ENCODE measurements at regions not wholly inside any gene's neighbourhood (a gene's known extent, or its start where the extent isn't known, plus 50 kb on each side); places are given as distances from the start of the nearest gene placed in this dataset.
A peak's percentile ranks its signal among the peaks of the same experiment; 100 is the strongest.
"Not testable (repeated sequence)": the region's sequence is repeated elsewhere in the genome, so short reads cannot be mapped to it uniquely, and the experiment has no call there.

- Histone ChIP-seq H3K4me3 (ENCODE audit: low read depth, low read length) (no peak overlapping the region), H3K9me3 (ENCODE audit: control insufficient read depth, insufficient read depth, low read length) (peaks cover 19% of the 10 kb centered on the region), H3K9ac (ENCODE audit: low read depth, low read length) (no peak overlapping the region), H3K27me3 (ENCODE audit: control insufficient read depth, insufficient read depth, low read length) (no peaks in the 10 kb centered on the region), H3K4me1 (ENCODE audit: control insufficient read depth, insufficient read depth, low read length) (no peaks in the 10 kb centered on the region), H3K27ac (ENCODE audit: low read depth, low read length) (no peak overlapping the region), H3K36me3 (ENCODE audit: control insufficient read depth, insufficient read depth, low read length) (no peaks in the 10 kb centered on the region)
Observed at GRCh38 chr2:187638840-187639239, 84.6 kb upstream of the TFPI start.

- Histone ChIP-seq H3K36me3 (ENCODE audit: control insufficient read depth, insufficient read depth, low read length) (no peaks in the 10 kb centered on the region), H3K4me1 (ENCODE audit: control insufficient read depth, insufficient read depth, low read length) (no peaks in the 10 kb centered on the region), H3K9me3 (ENCODE audit: control insufficient read depth, insufficient read depth, low read length) (peaks cover 13% of the 10 kb centered on the region), H3K9ac (ENCODE audit: low read depth, low read length) (no peak overlapping the region), H3K27me3 (ENCODE audit: control insufficient read depth, insufficient read depth, low read length) (no peaks in the 10 kb centered on the region), H3K4me3 (ENCODE audit: low read depth, low read length) (no peak overlapping the region), H3K27ac (ENCODE audit: low read depth, low read length) (no peak overlapping the region)
Observed at GRCh38 chr2:187640926-187641510, 86.8 kb upstream of the TFPI start.

GRCh38 chr2:187642498-187642897 lies 88.3 kb upstream of the TFPI start:
- Histone ChIP-seq H3K9me3 (ENCODE audit: control insufficient read depth, insufficient read depth, low read length) (peaks cover 10% of the 10 kb centered on the region), H3K9ac (ENCODE audit: low read depth, low read length) (no peak overlapping the region), H3K27ac (ENCODE audit: low read depth, low read length) (no peak overlapping the region), H3K36me3 (ENCODE audit: control insufficient read depth, insufficient read depth, low read length) (no peaks in the 10 kb centered on the region), H3K27me3 (ENCODE audit: control insufficient read depth, insufficient read depth, low read length) (no peaks in the 10 kb centered on the region), H3K4me1 (ENCODE audit: control insufficient read depth, insufficient read depth, low read length) (no peaks in the 10 kb centered on the region), H3K4me3 (ENCODE audit: low read depth, low read length) (no peak overlapping the region)

- Histone ChIP-seq H3K27ac (ENCODE audit: low read depth, low read length) (no peak overlapping the region), H3K9ac (ENCODE audit: low read depth, low read length) (no peak overlapping the region), H3K27me3 (ENCODE audit: control insufficient read depth, insufficient read depth, low read length) (no peaks in the 10 kb centered on the region), H3K4me1 (ENCODE audit: control insufficient read depth, insufficient read depth, low read length) (no peaks in the 10 kb centered on the region), H3K4me3 (ENCODE audit: low read depth, low read length) (no peak overlapping the region), H3K9me3 (ENCODE audit: control insufficient read depth, insufficient read depth, low read length) (no peaks in the 10 kb centered on the region), H3K36me3 (ENCODE audit: control insufficient read depth, insufficient read depth, low read length) (no peaks in the 10 kb centered on the region)
Observed at GRCh38 chr2:187644486-187644885, 90.3 kb upstream of the TFPI start.

- no peak overlapping the region for H3K4me3 ChIP-seq (ENCODE audit: low read depth, low read length)
- no peaks in the 10 kb centered on the region for H3K27me3 ChIP-seq (ENCODE audit: control insufficient read depth, insufficient read depth, low read length)
- no peaks in the 10 kb centered on the region for H3K9me3 ChIP-seq (ENCODE audit: control insufficient read depth, insufficient read depth, low read length)
- H3K36me3 ChIP-seq (ENCODE audit: control insufficient read depth, insufficient read depth, low read length), result peaks cover 5% of the 10 kb centered on the region; the same call in 1 of the 2 replicates
- H3K27ac ChIP-seq (ENCODE audit: low read depth, low read length), result no peak overlapping the region
- H3K9ac ChIP-seq (ENCODE audit: low read depth, low read length), result no peak overlapping the region
- no peaks in the 10 kb centered on the region for H3K4me1 ChIP-seq (ENCODE audit: control insufficient read depth, insufficient read depth, low read length)
Observed at GRCh38 chr2:187644981-187645380, 90.7 kb upstream of the TFPI start.

- H3K9ac ChIP-seq (ENCODE audit: low read depth, low read length), result no peak overlapping the region
- no peaks in the 10 kb centered on the region for H3K9me3 ChIP-seq (ENCODE audit: control insufficient read depth, insufficient read depth, low read length)
- H3K4me3 ChIP-seq (ENCODE audit: low read depth, low read length), result no peak overlapping the region
- peaks cover 16% of the 10 kb centered on the region for H3K36me3 ChIP-seq (ENCODE audit: control insufficient read depth, insufficient read depth, low read length)
- H3K4me1 ChIP-seq (ENCODE audit: control insufficient read depth, insufficient read depth, low read length), result no peaks in the 10 kb centered on the region
- no peak overlapping the region for H3K27ac ChIP-seq (ENCODE audit: low read depth, low read length)
- H3K27me3 ChIP-seq (ENCODE audit: control insufficient read depth, insufficient read depth, low read length), result no peaks in the 10 kb centered on the region
Observed at GRCh38 chr2:187646556-187646955, 92.3 kb upstream of the TFPI start.

- H3K36me3 ChIP-seq (ENCODE audit: control insufficient read depth, insufficient read depth, low read length), result peaks cover 18% of the 10 kb centered on the region
- H3K9me3 ChIP-seq (ENCODE audit: control insufficient read depth, insufficient read depth, low read length), result no peaks in the 10 kb centered on the region
- 0 out of 2 replicates have a peak overlapping the region, but pooled peaks have one; percentile 24 for H3K4me3 ChIP-seq (ENCODE audit: low read depth, low read length)
- no peaks in the 10 kb centered on the region for H3K27me3 ChIP-seq (ENCODE audit: control insufficient read depth, insufficient read depth, low read length)
- no peak overlapping the region for H3K9ac ChIP-seq (ENCODE audit: low read depth, low read length)
- no peak overlapping the region for H3K27ac ChIP-seq (ENCODE audit: low read depth, low read length)
- peaks cover 29% of the 10 kb centered on the region for H3K4me1 ChIP-seq (ENCODE audit: control insufficient read depth, insufficient read depth, low read length)
Observed at GRCh38 chr2:187654535-187654934, 100.3 kb upstream of the TFPI start.

GRCh38 chr2:187655001-187655400 lies 100.8 kb upstream of the TFPI start:
- no peak overlapping the region for H3K9ac ChIP-seq (ENCODE audit: low read depth, low read length)
- peaks cover 14% of the 10 kb centered on the region for H3K36me3 ChIP-seq (ENCODE audit: control insufficient read depth, insufficient read depth, low read length)
- no peak overlapping the region for H3K27ac ChIP-seq (ENCODE audit: low read depth, low read length)
- 0 out of 2 replicates have a peak overlapping the region, but pooled peaks have one; percentile 24 for H3K4me3 ChIP-seq (ENCODE audit: low read depth, low read length)
- H3K4me1 ChIP-seq (ENCODE audit: control insufficient read depth, insufficient read depth, low read length), result peaks cover 29% of the 10 kb centered on the region
- no peaks in the 10 kb centered on the region for H3K27me3 ChIP-seq (ENCODE audit: control insufficient read depth, insufficient read depth, low read length)
- no peaks in the 10 kb centered on the region for H3K9me3 ChIP-seq (ENCODE audit: control insufficient read depth, insufficient read depth, low read length)

- Histone ChIP-seq H3K27me3 (ENCODE audit: control insufficient read depth, insufficient read depth, low read length) (no peaks in the 10 kb centered on the region), H3K4me1 (ENCODE audit: control insufficient read depth, insufficient read depth, low read length) (peaks cover 29% of the 10 kb centered on the region), H3K9me3 (ENCODE audit: control insufficient read depth, insufficient read depth, low read length) (no peaks in the 10 kb centered on the region), H3K9ac (ENCODE audit: low read depth, low read length) (no peak overlapping the region), H3K36me3 (ENCODE audit: control insufficient read depth, insufficient read depth, low read length) (peaks cover 6% of the 10 kb centered on the region; the same call in 1 of the 2 replicates), H3K4me3 (ENCODE audit: low read depth, low read length) (peak overlapping the region; percentile 21; the same call in 1 of the 2 replicates), H3K27ac (ENCODE audit: low read depth, low read length) (no peak overlapping the region)
Observed at GRCh38 chr2:187656123-187656522, 101.9 kb upstream of the TFPI start.

GRCh38 chr2:187658952-187659525 lies 104.8 kb upstream of the TFPI start:
- Histone ChIP-seq H3K27ac (ENCODE audit: low read depth, low read length) (no peak overlapping the region), H3K9me3 (ENCODE audit: control insufficient read depth, insufficient read depth, low read length) (peaks cover 4% of the 10 kb centered on the region; the same call in 1 of the 2 replicates), H3K4me3 (ENCODE audit: low read depth, low read length) (no peak overlapping the region), H3K4me1 (ENCODE audit: control insufficient read depth, insufficient read depth, low read length) (peaks cover 29% of the 10 kb centered on the region), H3K36me3 (ENCODE audit: control insufficient read depth, insufficient read depth, low read length) (peaks cover 28% of the 10 kb centered on the region), H3K9ac (ENCODE audit: low read depth, low read length) (no peak overlapping the region), H3K27me3 (ENCODE audit: control insufficient read depth, insufficient read depth, low read length) (no peaks in the 10 kb centered on the region)

- peak overlapping the region; percentile 35; the same call in 1 of the 2 replicates for H3K9ac ChIP-seq (ENCODE audit: low read depth, low read length)
- H3K27ac ChIP-seq (ENCODE audit: low read depth, low read length), result peak overlapping the region; percentile 75
- not testable (repeated sequence) for H3K27me3 ChIP-seq (ENCODE audit: control insufficient read depth, insufficient read depth, low read length); H3K36me3 ChIP-seq (ENCODE audit: control insufficient read depth, insufficient read depth, low read length); H3K9me3 ChIP-seq (ENCODE audit: control insufficient read depth, insufficient read depth, low read length)
- peaks cover 37% of the 10 kb centered on the region for H3K4me1 ChIP-seq (ENCODE audit: control insufficient read depth, insufficient read depth, low read length)
- H3K4me3 ChIP-seq (ENCODE audit: low read depth, low read length), result peak overlapping the region; percentile 42
Observed at GRCh38 chr2:187676050-187676449, 121.8 kb upstream of the TFPI start.
